H9 (cell line): ENCODE measurements at regions not wholly inside any gene's neighbourhood (a gene's known extent, or its start where the extent isn't known, plus 50 kb on each side); places are given as distances from the start of the nearest gene placed in this dataset.

Experiments used
- DNase-seq: peaks from one replicate; pipeline ENCODE4 v3.0.0-alpha.2; 2017
- H2AFZ ChIP-seq: one replicate; pipeline ENCODE4 v1.6.1; 2013; ENCODE audit warnings: mild to moderate bottlenecking, low read length, control low read depth, moderate library complexity
- H2AK5ac ChIP-seq: 2 replicates; pipeline ENCODE4 v1.6.1; 2013; ENCODE audit warnings: low read length, control low read depth, mixed read lengths; ENCODE audit not compliant: insufficient read length
- H2BK120ac ChIP-seq: one replicate; pipeline ENCODE4 v1.6.1; 2013; ENCODE audit warnings: low read depth, mild to moderate bottlenecking, low read length, control low read depth, inconsistent platforms; ENCODE audit not compliant: poor library complexity, severe bottlenecking
- H2BK12ac ChIP-seq: 2 replicates; pipeline ENCODE4 v1.6.1; 2013; ENCODE audit warnings: low read length, control low read depth, mixed read lengths, low read depth; ENCODE audit not compliant: insufficient read length
- H2BK15ac ChIP-seq: 2 replicates; pipeline ENCODE4 v1.6.1; 2013; ENCODE audit warnings: low read depth, low read length, control low read depth
- H2BK20ac ChIP-seq: one replicate; pipeline ENCODE4 v1.6.1; 2013; ENCODE audit warnings: low read depth, mild to moderate bottlenecking, low read length, control low read depth, inconsistent platforms; ENCODE audit not compliant: poor library complexity, severe bottlenecking
- H2BK5ac ChIP-seq: 2 replicates; pipeline ENCODE4 v1.6.1; 2013; ENCODE audit warnings: low read length, control low read depth, mixed read lengths; ENCODE audit not compliant: insufficient read length
- H3K14ac ChIP-seq: 2 replicates; pipeline ENCODE4 v1.6.1; 2013; ENCODE audit warnings: low read length, control low read depth; ENCODE audit not compliant: insufficient read depth
- H3K18ac ChIP-seq: 2 replicates; pipeline ENCODE4 v1.6.1; 2013; ENCODE audit warnings: low read depth, mild to moderate bottlenecking, mixed read lengths, low read length, control low read depth; ENCODE audit not compliant: insufficient read length
- H3K23ac ChIP-seq: 2 replicates; pipeline ENCODE4 v1.6.1; 2013; ENCODE audit warnings: low read length, control low read depth, mixed read lengths, low read depth; ENCODE audit not compliant: insufficient read length
- H3K23me2 ChIP-seq: 2 replicates; pipeline ENCODE4 v1.6.1; 2013; ENCODE audit warnings: low read depth, mild to moderate bottlenecking, mixed read lengths, low read length, control low read depth; ENCODE audit not compliant: insufficient read length, poor library complexity, severe bottlenecking
- H3K27ac ChIP-seq: 2 replicates; pipeline ENCODE4 v1.5.1; 2013; ENCODE audit warnings: low read length, control low read depth, mixed read lengths, low read depth; ENCODE audit not compliant: insufficient read length
- H3K27me3 ChIP-seq: 2 replicates; pipeline ENCODE4 v1.6.1; 2013; ENCODE audit warnings: low read length, control low read depth, inconsistent platforms; ENCODE audit not compliant: insufficient read depth
- H3K4ac ChIP-seq: 2 replicates; pipeline ENCODE4 v1.6.1; 2013; ENCODE audit warnings: low read depth, mild to moderate bottlenecking, control low read depth, inconsistent platforms, low read length, moderate library complexity
- H3K4me1 ChIP-seq: 2 replicates; pipeline ENCODE4 v1.6.1; 2013; ENCODE audit warnings: low read length, control low read depth, inconsistent platforms; ENCODE audit not compliant: insufficient read depth
- H3K4me2 ChIP-seq: 2 replicates; pipeline ENCODE4 v1.6.1; 2013; ENCODE audit warnings: low read length, control low read depth, mixed read lengths; ENCODE audit not compliant: insufficient read length, insufficient read depth
- H3K56ac ChIP-seq: 2 replicates; pipeline ENCODE4 v1.6.1; 2013; ENCODE audit warnings: low read depth, mild to moderate bottlenecking, mixed read lengths, low read length, control low read depth; ENCODE audit not compliant: insufficient read length
- H3K79me1 ChIP-seq: 2 replicates; pipeline ENCODE4 v1.6.1; 2013; ENCODE audit warnings: low read depth, mild to moderate bottlenecking, moderate library complexity, low read length, control low read depth, inconsistent platforms; ENCODE audit not compliant: insufficient read depth, poor library complexity, severe bottlenecking
- H3K79me2 ChIP-seq: 2 replicates; pipeline ENCODE4 v1.6.1; 2013; ENCODE audit warnings: low read length, control low read depth, inconsistent platforms; ENCODE audit not compliant: insufficient read depth
- H3K9ac ChIP-seq: 2 replicates; pipeline ENCODE4 v1.6.1; 2013; ENCODE audit warnings: low read length, control low read depth, mixed read lengths; ENCODE audit not compliant: insufficient read length; ENCODE audit errors: extremely low read depth
- H3K9me3 ChIP-seq: one replicate; pipeline ENCODE4 v1.6.1; 2013; ENCODE audit warnings: low read depth, low read length, inconsistent platforms; ENCODE audit not compliant: control insufficient read depth
- H3T11ph ChIP-seq: one replicate; pipeline ENCODE4 v1.6.1; 2013; ENCODE audit warnings: mild to moderate bottlenecking, low read length, control low read depth, inconsistent platforms
- H4K20me1 ChIP-seq: one replicate; pipeline ENCODE4 v1.6.1; 2013; ENCODE audit not compliant: control insufficient read depth, insufficient read length, insufficient read depth
- H4K5ac ChIP-seq: 2 replicates; pipeline ENCODE4 v1.6.1; 2013; ENCODE audit warnings: low read depth, mild to moderate bottlenecking, mixed read lengths, low read length, control low read depth; ENCODE audit not compliant: insufficient read length
- H4K8ac ChIP-seq: replicated peaks from 2 replicates; pipeline ENCODE4 v1.6.1; 2013; ENCODE audit warnings: low read length, control low read depth, mixed read lengths, low read depth; ENCODE audit not compliant: insufficient read length
- H4K91ac ChIP-seq: 2 replicates; pipeline ENCODE4 v1.6.1; 2013; ENCODE audit warnings: low read depth, mild to moderate bottlenecking, moderate library complexity, mixed read lengths, low read length, control low read depth; ENCODE audit not compliant: insufficient read length
- H3K27ac Mint-ChIP-seq, 3 experiments: 2 replicates in 2 of 3; 3 replicates in 1 of 3; pipeline ENCODE4 v1.8.0; 2020 to 2021; ENCODE audit warnings: mixed read lengths in 3 of 3, mild to moderate bottlenecking in 1 of 3, moderate library complexity in 1 of 3
- H3K27me3 Mint-ChIP-seq: 2 replicates; pipeline ENCODE4 v1.8.0; 2021; ENCODE audit warnings: low read depth, mild to moderate bottlenecking, moderate library complexity, mixed read lengths
- H3K36me3 Mint-ChIP-seq, 3 experiments: 2 replicates in 2 of 3; 3 replicates in 1 of 3; pipeline ENCODE4 v1.8.0; 2020 to 2021; ENCODE audit warnings: low read depth in 3 of 3, mixed read lengths in 3 of 3; ENCODE audit not compliant: insufficient read depth in 1 of 3
- H3K4me1 Mint-ChIP-seq, 2 experiments: 2 replicates each; pipeline ENCODE4 v1.8.0; 2020; ENCODE audit warnings: mixed read lengths in 2 of 2
- H3K4me3 Mint-ChIP-seq, 2 experiments: 2 replicates in 1 of 2; 3 replicates in 1 of 2; pipeline ENCODE4 v1.8.0; 2020 to 2021; ENCODE audit warnings: mild to moderate bottlenecking in 2 of 2, mixed read lengths in 2 of 2, moderate library complexity in 1 of 2
- H3K9me3 Mint-ChIP-seq, 2 experiments: 2 replicates in 1 of 2; 3 replicates in 1 of 2; pipeline ENCODE4 v1.8.0; 2020; ENCODE audit warnings: mild to moderate bottlenecking in 2 of 2, mixed read lengths in 2 of 2, moderate library complexity in 1 of 2
- CTCF ChIP-seq: fragments of 200-600 bp; sonication (generic); conservative IDR thresholded peaks from 3 replicates; pipeline ENCODE4 v1.8.0; 2021; ENCODE audit warnings: antibody characterized with exemption, mild to moderate bottlenecking

GRCh38 chr14:85471156-85471555 lies 58.8 kb upstream of the FLRT2 start:
- H3K79me1 ChIP-seq, result no peaks in the 10 kb centered on the region
- H3K27me3 Mint-ChIP-seq, result no peaks in the 10 kb centered on the region; the same call in 1 of the 2 replicates
- no peak overlapping the region for H3K18ac ChIP-seq
- H2BK5ac ChIP-seq, result no peak overlapping the region
- no peak overlapping the region for H3K4ac ChIP-seq
- no peaks in the 10 kb centered on the region for H3K27me3 ChIP-seq
- no peak overlapping the region for H2AK5ac ChIP-seq
- H3K36me3 Mint-ChIP-seq, result no peaks in the 10 kb centered on the region
- no peaks in the 10 kb centered on the region for H3K79me2 ChIP-seq
- H3K4me1 Mint-ChIP-seq, result peaks cover 0 to 3% of the 10 kb centered on the region in 2 experiments; a peak in 1 of 4 replicates
- no peak overlapping the region for H3K14ac ChIP-seq
- no peak overlapping the region for H2AFZ ChIP-seq
- H3T11ph ChIP-seq, result no peak overlapping the region
- H3K4me1 ChIP-seq, result no peaks in the 10 kb centered on the region
- no peak overlapping the region for H3K4me2 ChIP-seq
- no peak overlapping the region for H4K91ac ChIP-seq
- H2BK12ac ChIP-seq, result no peak overlapping the region
- H3K56ac ChIP-seq, result no peak overlapping the region
- H3K27ac ChIP-seq, result no peak overlapping the region
- no peak overlapping the region for H4K5ac ChIP-seq
- no peak overlapping the region for H2BK20ac ChIP-seq
- no peak overlapping the region for H3K9ac ChIP-seq
- no peaks in the 10 kb centered on the region for H4K20me1 ChIP-seq
- H2BK15ac ChIP-seq, result no peak overlapping the region
- no peak for DNase-seq
- no peak overlapping the region for H4K8ac ChIP-seq
- no peaks in the 10 kb centered on the region for H3K23me2 ChIP-seq
- no peaks in the 10 kb centered on the region for H3K9me3 Mint-ChIP-seq
- no peak overlapping the region for H3K4me3 Mint-ChIP-seq
- no peak overlapping the region for H3K23ac ChIP-seq
- H3K9me3 ChIP-seq, result no peaks in the 10 kb centered on the region
- H2BK120ac ChIP-seq, result no peak overlapping the region
- H3K27ac Mint-ChIP-seq, result no peak overlapping the region
- TF ChIP-seq CTCF, result no peak
